Peyer's patch (tissue), 4 donors: ENCODE measurements at regions not wholly inside any gene's neighbourhood (a gene's known extent, or its start where the extent isn't known, plus 50 kb on each side); places are given as distances from the start of the nearest gene placed in this dataset.

Source experiments
- DNase-seq, 3 donors: peaks; one replicate each; pipeline ENCODE4 v3.0.0-alpha.2; 2017 to 2019
- H3K27ac ChIP-seq, 4 donors: fragments of 200-600 bp; sonication (generic); one replicate each; pipeline ENCODE4 v1.5.1; 2016 to 2019
- H3K27me3 ChIP-seq, 2 donors: fragments of 200-600 bp; sonication (generic); one replicate each; pipeline ENCODE4 v1.5.1; 2019
- H3K36me3 ChIP-seq, 3 donors: fragments of 200-600 bp; sonication (generic); one replicate each; pipeline ENCODE4 v1.5.1; 2016 to 2019
- H3K4me1 ChIP-seq, 4 donors: fragments of 200-600 bp; sonication (generic); one replicate each; pipeline ENCODE4 v1.5.1; 2016 to 2019
- H3K4me3 ChIP-seq, 4 donors: fragments of 200-600 bp; sonication (generic); 1 replicate in 3 of 4; 2 replicates in 1 of 4; pipeline ENCODE4 v1.5.1; 2016 to 2019; ENCODE audit warnings: mild to moderate bottlenecking in 1 of 4
- H3K9me3 ChIP-seq, 4 donors: fragments of 200-600 bp; sonication (generic); one replicate each; pipeline ENCODE4 v1.5.1; 2016 to 2019; ENCODE audit warnings: mild to moderate bottlenecking in 1 of 4
- POLR2A ChIP-seq, 2 donors: fragments of 450-650 bp; IDR thresholded peaks; one replicate each; pipeline ENCODE4 v1.5.1; 2017; ENCODE audit warnings: antibody characterized with exemption in 2 of 2, mild to moderate bottlenecking in 2 of 2, moderate library complexity in 2 of 2
- TF ChIP-seq, protein P1 (sequence below), 6 experiments: fragments of 450-650 bp in 4 of 6; fragments of 200-600 bp in 2 of 6; sonication (generic) in 1 of 6; IDR thresholded peaks; one replicate each; pipeline ENCODE4 v1.5.1; 2017 to 2019; ENCODE audit warnings: antibody characterized with exemption in 6 of 6, mild to moderate bottlenecking in 3 of 6, moderate library complexity in 1 of 6

DNA sequence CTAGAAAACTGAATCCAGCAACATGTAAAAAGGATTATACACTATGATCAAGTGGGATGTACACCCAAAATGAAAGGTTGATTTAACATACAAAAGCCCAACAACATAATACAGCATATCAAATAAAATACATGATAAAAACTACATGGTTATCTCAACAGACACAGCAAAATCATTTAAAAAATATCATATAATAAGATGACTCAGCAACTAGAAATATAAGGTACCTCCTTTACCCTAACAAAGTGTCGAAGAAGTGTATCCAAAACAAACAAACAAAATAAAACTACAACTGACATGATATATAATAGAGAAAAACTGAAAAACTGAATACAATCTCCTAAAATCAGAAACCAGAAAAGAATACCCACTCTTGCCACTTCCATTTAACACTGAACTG, 969.1 kb downstream of the AMY1C start:
- Histone ChIP-seq H3K4me3 (no peak overlapping the region), H3K27me3 (no peaks in the 10 kb centered on the region), H3K4me1 (no peaks in the 10 kb centered on the region), H3K27ac (no peak overlapping the region), H3K9me3 (no peaks in the 10 kb centered on the region), H3K36me3 (no peaks in the 10 kb centered on the region)
- TF ChIP-seq, protein P1, sequence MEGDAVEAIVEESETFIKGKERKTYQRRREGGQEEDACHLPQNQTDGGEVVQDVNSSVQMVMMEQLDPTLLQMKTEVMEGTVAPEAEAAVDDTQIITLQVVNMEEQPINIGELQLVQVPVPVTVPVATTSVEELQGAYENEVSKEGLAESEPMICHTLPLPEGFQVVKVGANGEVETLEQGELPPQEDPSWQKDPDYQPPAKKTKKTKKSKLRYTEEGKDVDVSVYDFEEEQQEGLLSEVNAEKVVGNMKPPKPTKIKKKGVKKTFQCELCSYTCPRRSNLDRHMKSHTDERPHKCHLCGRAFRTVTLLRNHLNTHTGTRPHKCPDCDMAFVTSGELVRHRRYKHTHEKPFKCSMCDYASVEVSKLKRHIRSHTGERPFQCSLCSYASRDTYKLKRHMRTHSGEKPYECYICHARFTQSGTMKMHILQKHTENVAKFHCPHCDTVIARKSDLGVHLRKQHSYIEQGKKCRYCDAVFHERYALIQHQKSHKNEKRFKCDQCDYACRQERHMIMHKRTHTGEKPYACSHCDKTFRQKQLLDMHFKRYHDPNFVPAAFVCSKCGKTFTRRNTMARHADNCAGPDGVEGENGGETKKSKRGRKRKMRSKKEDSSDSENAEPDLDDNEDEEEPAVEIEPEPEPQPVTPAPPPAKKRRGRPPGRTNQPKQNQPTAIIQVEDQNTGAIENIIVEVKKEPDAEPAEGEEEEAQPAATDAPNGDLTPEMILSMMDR (IDR thresholded peaks at IDR 0.05), result no peak
- no peak for TF ChIP-seq POLR2A (IDR thresholded peaks at IDR 0.05)
- no peak for DNase-seq

DNA sequence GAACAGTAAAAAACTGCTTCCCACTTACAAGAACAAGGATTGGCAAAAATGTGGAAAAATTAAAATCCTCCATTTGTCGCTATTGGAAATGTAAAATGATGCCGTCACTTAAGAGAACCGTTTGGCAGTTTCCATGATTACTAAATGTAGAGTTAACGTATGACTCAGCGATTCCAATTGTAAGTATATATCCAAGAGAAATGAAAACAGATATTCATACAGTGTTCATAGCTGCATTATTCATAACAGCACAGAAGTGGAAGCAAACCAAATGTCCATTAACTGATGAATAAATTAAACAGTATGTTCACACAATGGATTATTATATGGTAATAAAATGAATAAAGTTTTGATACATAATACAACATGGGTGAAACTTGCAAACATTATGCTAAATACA, 971.0 kb downstream of the AMY1C start:
- H3K36me3 ChIP-seq, result no peaks in the 10 kb centered on the region
- DNase-seq, result no peak
- TF ChIP-seq, protein P1 (IDR thresholded peaks at IDR 0.05), result no peak
- no peak for TF ChIP-seq POLR2A (IDR thresholded peaks at IDR 0.05)

DNA sequence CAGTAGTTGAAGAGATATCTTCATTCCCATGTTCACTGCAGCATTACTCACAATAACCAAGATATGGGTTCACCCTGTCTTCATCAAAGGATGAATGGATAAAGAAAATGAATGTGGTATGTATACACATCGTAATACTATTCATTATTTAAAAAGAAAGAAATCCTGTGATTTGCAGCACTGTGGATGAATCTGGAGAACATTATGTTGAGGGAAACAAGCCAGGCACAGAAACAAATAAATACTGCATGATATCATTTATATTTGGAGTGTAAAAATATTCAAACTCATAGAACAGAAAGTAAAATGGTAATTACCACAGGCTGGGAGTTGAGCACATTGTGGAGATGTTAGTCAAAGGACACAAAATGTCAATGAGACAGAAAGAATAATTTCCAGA, 977.2 kb downstream of the AMY1C start:
- Histone ChIP-seq H3K9me3 (no peaks in the 10 kb centered on the region), H3K27me3 (no peaks in the 10 kb centered on the region), H3K36me3 (no peaks in the 10 kb centered on the region), H3K4me3 (no peak overlapping the region), H3K4me1 (no peaks in the 10 kb centered on the region), H3K27ac (no peak overlapping the region)
- DNase-seq, result no peak
- no peak for TF ChIP-seq POLR2A (IDR thresholded peaks at IDR 0.05)
- TF ChIP-seq, protein P1 (IDR thresholded peaks at IDR 0.05), result no peak

More for the DNA sequence above, 971.0 kb downstream of the AMY1C start:
- Histone ChIP-seq H3K27ac (no peak overlapping the region), H3K4me1 (no peaks in the 10 kb centered on the region), H3K9me3 (no peaks in the 10 kb centered on the region), H3K4me3 (no peak overlapping the region), H3K27me3 (no peaks in the 10 kb centered on the region)

DNA sequence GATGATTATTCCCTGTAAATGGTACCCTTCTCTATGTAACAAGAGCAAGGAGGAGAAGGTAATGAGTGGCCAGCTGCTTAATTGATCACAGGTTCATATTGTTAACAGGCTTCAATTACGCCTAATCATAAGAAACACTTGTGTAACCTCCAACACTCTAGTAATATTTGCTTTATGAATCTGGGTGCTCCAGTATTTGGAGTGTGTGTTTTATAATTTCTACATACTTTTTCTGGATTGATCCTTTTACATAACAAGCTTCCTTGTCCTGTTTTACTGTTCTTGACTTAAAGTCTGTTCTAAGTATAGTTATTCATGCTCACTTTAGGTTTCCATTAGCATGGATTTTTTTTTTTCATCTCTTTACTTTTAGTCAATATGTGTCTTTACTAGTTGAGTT, 984.2 kb downstream of the AMY1C start:
- TF ChIP-seq, protein P1 (IDR thresholded peaks at IDR 0.05), result no peak
- no peak for TF ChIP-seq POLR2A (IDR thresholded peaks at IDR 0.05)
- no peaks in the 10 kb centered on the region for H3K36me3 ChIP-seq
- no peaks in the 10 kb centered on the region for H3K9me3 ChIP-seq
- H3K4me3 ChIP-seq, result no peak overlapping the region
- DNase-seq, result no peak
- no peak overlapping the region for H3K27ac ChIP-seq
- no peaks in the 10 kb centered on the region for H3K4me1 ChIP-seq
- no peaks in the 10 kb centered on the region for H3K27me3 ChIP-seq

DNA sequence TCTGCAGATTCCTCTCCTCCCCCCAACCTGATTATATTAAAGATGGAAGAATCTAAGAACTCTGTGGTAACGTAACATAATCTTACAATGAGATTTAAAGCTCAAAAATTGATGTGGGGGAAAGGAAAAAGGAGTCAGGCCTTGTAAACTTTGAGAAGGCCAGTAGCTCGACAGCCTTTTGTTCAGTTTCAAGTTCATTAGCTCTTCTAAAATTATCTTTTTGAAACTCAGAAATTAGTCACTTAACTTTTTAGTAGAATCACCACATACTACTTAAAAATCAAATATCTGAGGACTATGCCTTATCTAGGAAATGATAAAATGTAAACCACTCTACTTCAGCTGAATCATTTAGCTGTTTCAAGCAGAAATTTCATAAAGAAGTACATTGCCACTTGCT, 996.2 kb downstream of the AMY1C start:
- Histone ChIP-seq H3K9me3 (no peaks in the 10 kb centered on the region), H3K27me3 (no peaks in the 10 kb centered on the region), H3K27ac (no peak overlapping the region), H3K4me1 (no peaks in the 10 kb centered on the region), H3K4me3 (no peak overlapping the region), H3K36me3 (no peaks in the 10 kb centered on the region)
- no peak for DNase-seq
- TF ChIP-seq, protein P1 (IDR thresholded peaks at IDR 0.05), result no peak
- TF ChIP-seq POLR2A (IDR thresholded peaks at IDR 0.05), result no peak

DNA sequence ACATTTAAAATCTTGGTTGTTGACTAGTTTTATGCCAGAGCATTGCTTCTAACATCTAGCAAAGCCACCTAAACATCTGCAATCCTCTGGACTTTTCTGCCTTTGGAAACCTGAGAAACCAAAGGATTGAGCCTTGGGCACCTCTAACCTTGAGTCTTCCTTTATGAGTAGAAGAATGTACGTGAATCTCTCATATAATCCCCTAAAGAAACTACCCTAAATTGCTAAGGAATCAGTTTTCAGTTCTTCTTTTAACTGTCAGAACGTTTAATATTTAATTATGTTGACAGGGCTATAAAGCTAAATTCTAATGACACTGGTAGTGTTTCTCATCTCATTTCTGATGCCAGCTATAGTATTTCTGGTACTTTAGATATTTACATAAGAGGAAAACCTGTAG, 997.3 kb downstream of the AMY1C start:
- Histone ChIP-seq H3K4me3 (no peak overlapping the region), H3K36me3 (no peaks in the 10 kb centered on the region), H3K4me1 (no peaks in the 10 kb centered on the region), H3K9me3 (no peaks in the 10 kb centered on the region), H3K27me3 (no peaks in the 10 kb centered on the region), H3K27ac (no peak overlapping the region)
- DNase-seq, result no peak
- TF ChIP-seq POLR2A (IDR thresholded peaks at IDR 0.05), result no peak
- TF ChIP-seq, protein P1 (IDR thresholded peaks at IDR 0.05), result no peak
